ENCODE measurements at regions not wholly inside any gene's neighbourhood (a gene's known extent, or its start where the extent isn't known, plus 50 kb on each side); places are given as distances from the start of the nearest gene placed in this dataset.

DNA sequence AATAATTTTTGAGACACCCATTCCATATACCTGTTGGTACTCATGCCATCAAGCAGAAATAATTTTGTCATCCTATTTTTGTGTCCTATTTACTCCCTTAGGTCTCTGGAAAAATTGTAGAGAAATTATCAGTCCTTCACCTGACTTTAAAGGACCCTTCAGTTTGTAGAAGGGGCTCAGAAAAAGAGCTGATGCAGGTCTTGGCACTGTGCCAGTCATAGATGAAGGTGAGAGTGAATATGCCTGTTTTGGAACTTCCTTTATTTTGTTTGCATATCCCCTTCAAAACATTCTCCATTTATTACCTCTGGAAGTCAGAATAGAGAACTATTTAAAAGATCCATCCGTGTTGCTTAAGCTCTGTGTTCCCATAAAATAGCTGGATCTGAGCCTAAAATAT lies 321.0 kb upstream of the TPK1 start:
- Histone ChIP-seq H3K36me3 (ENCODE audit: control insufficient read depth in 1 of 2, insufficient read depth in 2 of 2, low read length in 2 of 2) (no peaks in the 10 kb centered on the region), H3K4me2 (ENCODE audit: low read length) (no peak overlapping the region), H3K27me3 (ENCODE audit: insufficient read depth, low read length) (no peaks in the 10 kb centered on the region), H3K4me1 (ENCODE audit: control insufficient read depth in 1 of 2, insufficient read depth in 2 of 2, low read length in 2 of 2) (no peaks in the 10 kb centered on the region), H3K9me3 (ENCODE audit: control insufficient read depth in 1 of 2, insufficient read depth in 1 of 2, low read depth in 1 of 2, low read length in 2 of 2) (no peaks in the 10 kb centered on the region; a peak in 1 of 4 replicates), H3K4me3 (replicated peaks in 1 of 2; ENCODE audit: low read depth in 1 of 2, low read length in 2 of 2) (no peak overlapping the region), H2AFZ (ENCODE audit: low read depth, low read length, poor library complexity, severe bottlenecking) (no peak overlapping the region), H3K9me2 (ENCODE audit: insufficient read depth) (no peaks in the 10 kb centered on the region), H3K79me2 (ENCODE audit: insufficient read depth, low read length) (no peaks in the 10 kb centered on the region), H3K9ac (ENCODE audit: low read length) (no peak overlapping the region), H4K20me1 (ENCODE audit: insufficient read depth) (no peaks in the 10 kb centered on the region), H3K27ac (ENCODE audit: low read depth, low read length) (no peak overlapping the region)
- ChIA-PET POLR2A (no interaction called here), RAD21 (ENCODE audit: low non-redundant PET in 1 of 2, low total read pairs in 2 of 2, uncharacterized antibody in 2 of 2, unreplicated experiment in 2 of 2) (no interaction called here), CTCF (no interaction called here)
- no peak for TF ChIP-seq POLR2AphosphoS5 (IDR thresholded peaks at IDR 0.05; ENCODE audit: low read depth, low read length)
- TF ChIP-seq EGR1 (IDR thresholded peaks at IDR 0.05; ENCODE audit: low read depth), result no peak
- TF ChIP-seq ZNF274 (IDR thresholded peaks at IDR 0.05; ENCODE audit: low read depth, low read length), result no peak
- no peak for TF ChIP-seq POLR2A (IDR thresholded peaks at IDR 0.05; ENCODE audit: borderline replicate concordance, extremely low read depth, insufficient read depth, insufficient read length)
- TF ChIP-seq, protein P1, sequence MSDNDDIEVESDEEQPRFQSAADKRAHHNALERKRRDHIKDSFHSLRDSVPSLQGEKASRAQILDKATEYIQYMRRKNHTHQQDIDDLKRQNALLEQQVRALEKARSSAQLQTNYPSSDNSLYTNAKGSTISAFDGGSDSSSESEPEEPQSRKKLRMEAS (IDR thresholded peaks at IDR 0.05), result no peak
- TF ChIP-seq TCF7L2 (IDR thresholded peaks at IDR 0.05; ENCODE audit: borderline replicate concordance, extremely low read depth, insufficient read depth, insufficient read length), result no peak
- TF ChIP-seq, protein P2, sequence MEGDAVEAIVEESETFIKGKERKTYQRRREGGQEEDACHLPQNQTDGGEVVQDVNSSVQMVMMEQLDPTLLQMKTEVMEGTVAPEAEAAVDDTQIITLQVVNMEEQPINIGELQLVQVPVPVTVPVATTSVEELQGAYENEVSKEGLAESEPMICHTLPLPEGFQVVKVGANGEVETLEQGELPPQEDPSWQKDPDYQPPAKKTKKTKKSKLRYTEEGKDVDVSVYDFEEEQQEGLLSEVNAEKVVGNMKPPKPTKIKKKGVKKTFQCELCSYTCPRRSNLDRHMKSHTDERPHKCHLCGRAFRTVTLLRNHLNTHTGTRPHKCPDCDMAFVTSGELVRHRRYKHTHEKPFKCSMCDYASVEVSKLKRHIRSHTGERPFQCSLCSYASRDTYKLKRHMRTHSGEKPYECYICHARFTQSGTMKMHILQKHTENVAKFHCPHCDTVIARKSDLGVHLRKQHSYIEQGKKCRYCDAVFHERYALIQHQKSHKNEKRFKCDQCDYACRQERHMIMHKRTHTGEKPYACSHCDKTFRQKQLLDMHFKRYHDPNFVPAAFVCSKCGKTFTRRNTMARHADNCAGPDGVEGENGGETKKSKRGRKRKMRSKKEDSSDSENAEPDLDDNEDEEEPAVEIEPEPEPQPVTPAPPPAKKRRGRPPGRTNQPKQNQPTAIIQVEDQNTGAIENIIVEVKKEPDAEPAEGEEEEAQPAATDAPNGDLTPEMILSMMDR (IDR thresholded peaks at IDR 0.05 in 2 of 3, conservative IDR thresholded peaks at IDR 0.05 in 1 of 3; ENCODE audit: borderline replicate concordance in 1 of 3, insufficient read depth in 1 of 3, low read depth in 2 of 3, low read length in 2 of 3), result no peak
- no peak for TF ChIP-seq CEBPB (IDR thresholded peaks at IDR 0.05; ENCODE audit: low read depth)
- TF ChIP-seq SRF (IDR thresholded peaks at IDR 0.05; ENCODE audit: low read depth), result no peak
- TF ChIP-seq, protein P3, sequence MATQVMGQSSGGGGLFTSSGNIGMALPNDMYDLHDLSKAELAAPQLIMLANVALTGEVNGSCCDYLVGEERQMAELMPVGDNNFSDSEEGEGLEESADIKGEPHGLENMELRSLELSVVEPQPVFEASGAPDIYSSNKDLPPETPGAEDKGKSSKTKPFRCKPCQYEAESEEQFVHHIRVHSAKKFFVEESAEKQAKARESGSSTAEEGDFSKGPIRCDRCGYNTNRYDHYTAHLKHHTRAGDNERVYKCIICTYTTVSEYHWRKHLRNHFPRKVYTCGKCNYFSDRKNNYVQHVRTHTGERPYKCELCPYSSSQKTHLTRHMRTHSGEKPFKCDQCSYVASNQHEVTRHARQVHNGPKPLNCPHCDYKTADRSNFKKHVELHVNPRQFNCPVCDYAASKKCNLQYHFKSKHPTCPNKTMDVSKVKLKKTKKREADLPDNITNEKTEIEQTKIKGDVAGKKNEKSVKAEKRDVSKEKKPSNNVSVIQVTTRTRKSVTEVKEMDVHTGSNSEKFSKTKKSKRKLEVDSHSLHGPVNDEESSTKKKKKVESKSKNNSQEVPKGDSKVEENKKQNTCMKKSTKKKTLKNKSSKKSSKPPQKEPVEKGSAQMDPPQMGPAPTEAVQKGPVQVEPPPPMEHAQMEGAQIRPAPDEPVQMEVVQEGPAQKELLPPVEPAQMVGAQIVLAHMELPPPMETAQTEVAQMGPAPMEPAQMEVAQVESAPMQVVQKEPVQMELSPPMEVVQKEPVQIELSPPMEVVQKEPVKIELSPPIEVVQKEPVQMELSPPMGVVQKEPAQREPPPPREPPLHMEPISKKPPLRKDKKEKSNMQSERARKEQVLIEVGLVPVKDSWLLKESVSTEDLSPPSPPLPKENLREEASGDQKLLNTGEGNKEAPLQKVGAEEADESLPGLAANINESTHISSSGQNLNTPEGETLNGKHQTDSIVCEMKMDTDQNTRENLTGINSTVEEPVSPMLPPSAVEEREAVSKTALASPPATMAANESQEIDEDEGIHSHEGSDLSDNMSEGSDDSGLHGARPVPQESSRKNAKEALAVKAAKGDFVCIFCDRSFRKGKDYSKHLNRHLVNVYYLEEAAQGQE (IDR thresholded peaks at IDR 0.05; ENCODE audit: low read depth), result no peak
- TF ChIP-seq CBX3 (IDR thresholded peaks at IDR 0.05; ENCODE audit: low read depth), result no peak
- TF ChIP-seq FOSL1 (IDR thresholded peaks at IDR 0.05; ENCODE audit: low read depth), result no peak
- TF ChIP-seq, protein P4, sequence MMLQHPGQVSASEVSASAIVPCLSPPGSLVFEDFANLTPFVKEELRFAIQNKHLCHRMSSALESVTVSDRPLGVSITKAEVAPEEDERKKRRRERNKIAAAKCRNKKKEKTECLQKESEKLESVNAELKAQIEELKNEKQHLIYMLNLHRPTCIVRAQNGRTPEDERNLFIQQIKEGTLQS (IDR thresholded peaks at IDR 0.05), result no peak
- ATAC-seq (no peak), DNase-seq (ENCODE audit: low read depth, low spot score) (no peak)
- BruUV-seq (replicated peaks), result no TSS peak
- intact Hi-C loops (cut with micrococcal nuclease), result no loop called here

Measured in HCT116 (cell line).